Tibial nerve (tissue), 3 donors: ENCODE measurements at regions not wholly inside any gene's neighbourhood (a gene's known extent, or its start where the extent isn't known, plus 50 kb on each side); places are given as distances from the start of the nearest gene placed in this dataset.
"Not testable (repeated sequence)": the region's sequence is repeated elsewhere in the genome, so short reads cannot be mapped to it uniquely, and the experiment has no call there.

Experiments
- POLR2A ChIP-seq, 2 donors: fragments of 450-650 bp; IDR thresholded peaks; one replicate each; pipeline ENCODE4 v1.6.1; 2017; ENCODE audit warnings: antibody characterized with exemption in 2 of 2, mild to moderate bottlenecking in 2 of 2, moderate library complexity in 2 of 2
- TF ChIP-seq, protein P1 (sequence below), 5 experiments: fragments of 200-600 bp in 3 of 5; fragments of 450-650 bp in 2 of 5; sonication (generic) in 3 of 5; IDR thresholded peaks; one replicate each; pipeline ENCODE4 v1.5.1; 2016 to 2019; ENCODE audit warnings: antibody characterized with exemption in 5 of 5, mild to moderate bottlenecking in 3 of 5, moderate library complexity in 2 of 5

DNA sequence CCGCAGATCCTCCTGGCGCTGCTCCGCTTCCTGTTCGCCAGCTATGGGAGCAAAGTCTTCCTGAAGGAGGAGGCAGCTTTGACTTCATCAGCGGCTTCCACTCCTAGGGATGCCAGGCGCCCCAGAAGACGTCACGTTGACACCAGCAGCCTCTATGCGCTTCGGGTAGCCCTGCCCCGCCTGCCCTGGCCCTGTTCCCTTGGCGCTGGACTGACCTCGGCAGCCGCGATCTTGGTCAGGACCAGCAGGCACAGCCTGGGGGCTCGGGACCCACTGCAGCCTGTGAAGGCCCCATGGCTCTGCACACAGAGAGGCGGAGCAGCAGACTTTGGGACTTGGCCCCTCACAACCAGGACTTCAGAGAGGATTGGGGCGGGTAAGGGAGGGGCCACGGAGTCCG lies 957.8 kb downstream of the RPIA start:
- TF ChIP-seq, protein P1, sequence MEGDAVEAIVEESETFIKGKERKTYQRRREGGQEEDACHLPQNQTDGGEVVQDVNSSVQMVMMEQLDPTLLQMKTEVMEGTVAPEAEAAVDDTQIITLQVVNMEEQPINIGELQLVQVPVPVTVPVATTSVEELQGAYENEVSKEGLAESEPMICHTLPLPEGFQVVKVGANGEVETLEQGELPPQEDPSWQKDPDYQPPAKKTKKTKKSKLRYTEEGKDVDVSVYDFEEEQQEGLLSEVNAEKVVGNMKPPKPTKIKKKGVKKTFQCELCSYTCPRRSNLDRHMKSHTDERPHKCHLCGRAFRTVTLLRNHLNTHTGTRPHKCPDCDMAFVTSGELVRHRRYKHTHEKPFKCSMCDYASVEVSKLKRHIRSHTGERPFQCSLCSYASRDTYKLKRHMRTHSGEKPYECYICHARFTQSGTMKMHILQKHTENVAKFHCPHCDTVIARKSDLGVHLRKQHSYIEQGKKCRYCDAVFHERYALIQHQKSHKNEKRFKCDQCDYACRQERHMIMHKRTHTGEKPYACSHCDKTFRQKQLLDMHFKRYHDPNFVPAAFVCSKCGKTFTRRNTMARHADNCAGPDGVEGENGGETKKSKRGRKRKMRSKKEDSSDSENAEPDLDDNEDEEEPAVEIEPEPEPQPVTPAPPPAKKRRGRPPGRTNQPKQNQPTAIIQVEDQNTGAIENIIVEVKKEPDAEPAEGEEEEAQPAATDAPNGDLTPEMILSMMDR (IDR thresholded peaks at IDR 0.05), result not testable (repeated sequence)
- TF ChIP-seq POLR2A (IDR thresholded peaks at IDR 0.05), result not testable (repeated sequence)
